ENCODE measurements at regions not wholly inside any gene's neighbourhood (a gene's known extent, or its start where the extent isn't known, plus 50 kb on each side); places are given as distances from the start of the nearest gene placed in this dataset.

GRCh38 chr20:57897156-57897874, 187.5 kb upstream of the PMEPA1 start:
- ATAC-seq = no peak
- no peaks in the 10 kb centered on the region for H3K9me3 Mint-ChIP-seq
- no peak for DNase-seq

GRCh38 chr20:57896563-57896962, 186.7 kb upstream of the PMEPA1 start:
- no peak for ATAC-seq
- H3K27ac Mint-ChIP-seq = no peak overlapping the region
- no peak overlapping the region for H3K4me3 Mint-ChIP-seq
- H3K9me3 Mint-ChIP-seq = no peaks in the 10 kb centered on the region
- no peaks in the 10 kb centered on the region for H3K4me1 Mint-ChIP-seq
- H3K27me3 Mint-ChIP-seq = peaks cover 29% of the 10 kb centered on the region
- no peak for DNase-seq

More at GRCh38 chr20:57897156-57897874, 187.5 kb upstream of the PMEPA1 start:
- Mint-ChIP-seq H3K27ac (peak overlapping the region in 1 of 2 donors; percentile 48), H3K27me3 (peaks cover 29% of the 10 kb centered on the region), H3K4me3 (no peak overlapping the region), H3K4me1 (peaks cover 3% of the 10 kb centered on the region)

GRCh38 chr20:57896017-57896416, 186.2 kb upstream of the PMEPA1 start:
- Mint-ChIP-seq H3K27me3 (peaks cover 25% of the 10 kb centered on the region), H3K4me3 (no peak overlapping the region), H3K27ac (peak overlapping the region in 1 of 2 donors; percentile 48), H3K9me3 (no peaks in the 10 kb centered on the region), H3K4me1 (no peaks in the 10 kb centered on the region)
- DNase-seq (no peak), ATAC-seq (no peak)

- H3K27me3 Mint-ChIP-seq = peaks cover 18% of the 10 kb centered on the region
- no peaks in the 10 kb centered on the region for H3K9me3 Mint-ChIP-seq
- no peak for ATAC-seq
- no peak for DNase-seq
- H3K4me1 Mint-ChIP-seq = no peaks in the 10 kb centered on the region
- no peak overlapping the region for H3K4me3 Mint-ChIP-seq
- H3K27ac Mint-ChIP-seq = peak overlapping the region; percentile 44 to 58
Observed at GRCh38 chr20:57895161-57895855, 185.5 kb upstream of the PMEPA1 start.

GRCh38 chr20:57894522-57894921, 184.7 kb upstream of the PMEPA1 start:
- DNase-seq = no peak
- Mint-ChIP-seq H3K9me3 (no peaks in the 10 kb centered on the region), H3K4me1 (no peaks in the 10 kb centered on the region), H3K4me3 (no peak overlapping the region), H3K27ac (peak overlapping the region in 1 of 2 donors; percentile 48), H3K27me3 (peaks cover 15% of the 10 kb centered on the region)
- no peak for ATAC-seq

GRCh38 chr20:57894096-57894495, 184.3 kb upstream of the PMEPA1 start:
- Mint-ChIP-seq H3K27me3 (peaks cover 15% of the 10 kb centered on the region), H3K4me1 (no peaks in the 10 kb centered on the region), H3K27ac (peak overlapping the region in 1 of 2 donors; percentile 48), H3K9me3 (no peaks in the 10 kb centered on the region), H3K4me3 (no peak overlapping the region)
- no peak for ATAC-seq
- no peak for DNase-seq

- peak overlapping the region in 1 of 2 donors; percentile 48 for H3K27ac Mint-ChIP-seq
- H3K9me3 Mint-ChIP-seq = no peaks in the 10 kb centered on the region
- DNase-seq = no peak
- H3K4me1 Mint-ChIP-seq = no peaks in the 10 kb centered on the region
- ATAC-seq = no peak
- H3K4me3 Mint-ChIP-seq = no peak overlapping the region
- H3K27me3 Mint-ChIP-seq = peaks cover 15% of the 10 kb centered on the region
Observed at GRCh38 chr20:57893366-57893999, 183.7 kb upstream of the PMEPA1 start.

GRCh38 chr20:57892471-57892870, 182.7 kb upstream of the PMEPA1 start:
- no peak for ATAC-seq
- Mint-ChIP-seq H3K9me3 (no peaks in the 10 kb centered on the region), H3K4me1 (no peaks in the 10 kb centered on the region), H3K27me3 (peaks cover 24% of the 10 kb centered on the region), H3K27ac (no peak overlapping the region), H3K4me3 (no peak overlapping the region)
- no peak for DNase-seq

- Mint-ChIP-seq H3K4me3 (no peak overlapping the region), H3K27ac (no peak overlapping the region), H3K9me3 (no peaks in the 10 kb centered on the region), H3K27me3 (peaks cover 25% of the 10 kb centered on the region), H3K4me1 (no peaks in the 10 kb centered on the region)
- DNase-seq (no peak), ATAC-seq (no peak)
Observed at GRCh38 chr20:57891014-57891413, 181.2 kb upstream of the PMEPA1 start.

GRCh38 chr20:57890202-57890800, 180.5 kb upstream of the PMEPA1 start:
- Mint-ChIP-seq H3K4me3 (no peak overlapping the region), H3K27ac (no peak overlapping the region), H3K9me3 (no peaks in the 10 kb centered on the region), H3K4me1 (no peaks in the 10 kb centered on the region), H3K27me3 (peaks cover 25% of the 10 kb centered on the region)
- no peak for DNase-seq
- no peak for ATAC-seq

- H3K4me1 Mint-ChIP-seq = no peaks in the 10 kb centered on the region
- no peaks in the 10 kb centered on the region for H3K9me3 Mint-ChIP-seq
- no peak overlapping the region for H3K27ac Mint-ChIP-seq
- ATAC-seq (no peak), DNase-seq (no peak)
- H3K4me3 Mint-ChIP-seq = no peak overlapping the region
- peaks cover 21% of the 10 kb centered on the region for H3K27me3 Mint-ChIP-seq
Observed at GRCh38 chr20:57888591-57888990, 178.8 kb upstream of the PMEPA1 start.

GRCh38 chr20:57884956-57885355, 175.1 kb upstream of the PMEPA1 start:
- no peak overlapping the region for H3K27ac Mint-ChIP-seq

GRCh38 chr20:57883761-57884160, 173.9 kb upstream of the PMEPA1 start:
- Mint-ChIP-seq H3K9me3 (no peaks in the 10 kb centered on the region), H3K4me1 (no peaks in the 10 kb centered on the region), H3K27me3 (peaks cover 10% of the 10 kb centered on the region), H3K4me3 (no peak overlapping the region), H3K27ac (peak overlapping the region in 1 of 2 donors; percentile 34)
- ATAC-seq (no peak), DNase-seq (no peak)

More at GRCh38 chr20:57884956-57885355, 175.1 kb upstream of the PMEPA1 start:
- Mint-ChIP-seq H3K27me3 (peaks cover 10% of the 10 kb centered on the region), H3K4me3 (no peak overlapping the region), H3K9me3 (no peaks in the 10 kb centered on the region), H3K4me1 (no peaks in the 10 kb centered on the region)
- ATAC-seq (no peak), DNase-seq (no peak)

- H3K27ac Mint-ChIP-seq = no peak overlapping the region
- H3K9me3 Mint-ChIP-seq = no peaks in the 10 kb centered on the region
- peaks cover 9% of the 10 kb centered on the region for H3K27me3 Mint-ChIP-seq
- no peak overlapping the region for H3K4me3 Mint-ChIP-seq
- no peak for DNase-seq
- H3K4me1 Mint-ChIP-seq = no peaks in the 10 kb centered on the region
- ATAC-seq = no peak
Observed at GRCh38 chr20:57883224-57883623, 173.4 kb upstream of the PMEPA1 start.

GRCh38 chr20:57882451-57883161, 172.8 kb upstream of the PMEPA1 start:
- H3K4me1 Mint-ChIP-seq = no peaks in the 10 kb centered on the region
- peaks cover 3% of the 10 kb centered on the region for H3K27me3 Mint-ChIP-seq
- ATAC-seq (no peak), DNase-seq (no peak)
- no peak overlapping the region for H3K27ac Mint-ChIP-seq
- H3K9me3 Mint-ChIP-seq = no peaks in the 10 kb centered on the region
- no peak overlapping the region for H3K4me3 Mint-ChIP-seq

Data from stimulated activated naive CD8-positive, alpha-beta T cell treated with anti-CD3 and anti-CD28 coated beads, Interleukin-15, amount 100 ng/mL, for 72 hours (primary cell).